Panc1 (cell line): ENCODE measurements at regions not wholly inside any gene's neighbourhood (a gene's known extent, or its start where the extent isn't known, plus 50 kb on each side); places are given as distances from the start of the nearest gene placed in this dataset.

Source experiments
- ATAC-seq: fragments of 200-7000 bp; cut with Tn5 transposase; 2 replicates; pipeline ENCODE4 v1.9.1; 2020; ENCODE audit warnings: mild to moderate bottlenecking, moderate library complexity
- BruUV-seq: library from RNA; stranded (reverse); fragments of 400-500 nt; replicated peaks from 2 replicates; lab custom pipeline; 2021; lab: Mats Ljungman, UMichigan
- CTCF ChIA-PET: fragments of 300-600 bp; sonication (Branson Sonifier 250); formaldehyde crosslinking; loops from one replicate; lab custom pipeline; 2022; ENCODE audit warnings: antibody characterized with exemption; lab: Charles Lee
- POLR2A ChIA-PET: fragments of 300-600 bp; sonication (Branson Sonifier 250); formaldehyde crosslinking; loops from one replicate; lab custom pipeline; 2022; ENCODE audit warnings: antibody characterized with exemption; lab: Charles Lee
- DNase-seq: peaks from one replicate; pipeline ENCODE4 v3.0.0-alpha.2; 2010; ENCODE audit warnings: low read depth, low spot score
- H3K27ac ChIP-seq: 2 replicates; pipeline ENCODE4 v1.5.1; 2011; ENCODE audit warnings: mild to moderate bottlenecking, low read length, inconsistent platforms
- H3K27me3 ChIP-seq: fragments of 200-500 bp; sonication (Bioruptor generic); 2 replicates; pipeline ENCODE4 v1.6.0; 2014; ENCODE audit warnings: low read length, inconsistent platforms; ENCODE audit not compliant: control insufficient read depth, insufficient read depth
- H3K36me3 ChIP-seq: fragments of 200-500 bp; sonication (Bioruptor generic); 2 replicates; pipeline ENCODE4 v1.5.1; 2014; ENCODE audit warnings: inconsistent platforms, mild to moderate bottlenecking, low read length, moderate library complexity; ENCODE audit not compliant: control insufficient read depth, insufficient read depth
- H3K4me1 ChIP-seq: 2 replicates; pipeline ENCODE4 v1.5.1; 2011; ENCODE audit warnings: inconsistent platforms, mild to moderate bottlenecking, low read length, moderate library complexity; ENCODE audit not compliant: control insufficient read depth, insufficient read depth
- H3K4me3 ChIP-seq, 2 experiments: 2 replicates each; pipeline ENCODE4 v1.5.1; 2011 to 2012; ENCODE audit warnings: low read depth in 2 of 2, low read length in 2 of 2, mild to moderate bottlenecking in 2 of 2, inconsistent platforms in 1 of 2, moderate library complexity in 1 of 2
- H3K9me3 ChIP-seq: fragments of 200-500 bp; sonication (Bioruptor generic); 2 replicates; pipeline ENCODE4 v1.5.1; 2014; ENCODE audit warnings: low read depth, mild to moderate bottlenecking, inconsistent platforms, low read length, moderate library complexity; ENCODE audit not compliant: control insufficient read depth, insufficient read depth
- CTCF ChIP-seq: fragments of 450-650 bp; IDR thresholded peaks from 2 replicates; pipeline ENCODE4 v1.5.1; 2017; ENCODE audit warnings: mild to moderate bottlenecking
- POLR2AphosphoS5 ChIP-seq: IDR thresholded peaks from 2 replicates; pipeline ENCODE4 v1.6.1; 2012; ENCODE audit warnings: mild to moderate bottlenecking, low read depth, low read length, moderate library complexity
- REST ChIP-seq, 2 experiments: IDR thresholded peaks; 2 replicates each; pipeline ENCODE4 v1.6.1; 2011 to 2012; ENCODE audit warnings: low read depth in 2 of 2, control low read depth in 1 of 2, low read length in 1 of 2, mild to moderate bottlenecking in 1 of 2, moderate library complexity in 1 of 2; ENCODE audit not compliant: insufficient read depth in 1 of 2
- SIN3A ChIP-seq: IDR thresholded peaks from 2 replicates; pipeline ENCODE4 v1.6.1; 2012; ENCODE audit warnings: low read depth, mild to moderate bottlenecking, low read length, moderate library complexity, borderline replicate concordance; ENCODE audit not compliant: insufficient read depth
- TCF7L2 ChIP-seq: IDR thresholded peaks from 2 replicates; pipeline ENCODE4 v1.6.1; 2011; ENCODE audit warnings: mild to moderate bottlenecking, low read depth, low read length, inconsistent platforms
- in situ Hi-C: cut with HindIII; loops from 2 replicates; pipeline ENCODE4 v1.10.0; 2016; ENCODE audit warnings: low sequenced_read_pairs, low pct_unique_long_range_greater_than_20kb
- intact Hi-C: fragments of 100-400 bp; cut with micrococcal nuclease; formaldehyde crosslinking; loops from one replicate; pipeline ENCODE4 v1.10.0; 2022; ENCODE audit not compliant: unreplicated experiment

DNA sequence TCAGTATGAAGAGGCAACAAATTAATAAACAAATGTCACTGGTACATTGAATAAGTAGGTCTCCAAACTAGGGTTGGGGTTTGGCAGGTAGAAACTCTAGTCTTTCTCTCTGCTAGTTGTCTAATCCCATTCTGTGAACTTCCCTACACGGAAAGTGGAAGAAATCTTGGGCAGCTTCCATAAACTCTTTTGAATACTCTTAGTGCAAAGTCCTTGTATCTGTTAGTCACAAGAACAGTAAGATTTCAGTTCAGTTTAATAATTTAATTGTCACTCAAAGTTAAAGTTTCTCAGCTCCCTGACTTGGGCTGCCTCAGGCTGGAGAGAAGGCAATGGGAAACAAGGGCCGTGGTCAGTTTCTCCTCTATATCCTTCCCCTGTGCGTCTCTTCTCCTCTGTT, 135.4 kb upstream of the MDM1 start:
- DNase-seq (no peak), ATAC-seq (no peak)
- Histone ChIP-seq H3K27ac (peak overlapping the region; percentile 75; the same call in 1 of the 2 replicates), H3K27me3 (no peaks in the 10 kb centered on the region), H3K4me3 (no peak overlapping the region), H3K4me1 (no peaks in the 10 kb centered on the region), H3K36me3 (no peaks in the 10 kb centered on the region), H3K9me3 (no peaks in the 10 kb centered on the region)
- in situ Hi-C loops: no loop called here
- ChIA-PET CTCF (no interaction called here), POLR2A (no interaction called here)
- intact Hi-C loops: no loop called here
- TF ChIP-seq TCF7L2: no peak
- no peak for TF ChIP-seq REST (IDR thresholded peaks at IDR 0.05; ENCODE audit: insufficient read depth in 1 of 2, low read depth in 2 of 2, low read length in 1 of 2)
- TF ChIP-seq POLR2AphosphoS5: no peak
- no peak for TF ChIP-seq CTCF
- TF ChIP-seq SIN3A: no peak
- no TSS peak for BruUV-seq

- CTCF ChIA-PET: no interaction called here
Measured at GRCh38 chr12:68468036-68468435, 135.9 kb upstream of the MDM1 start.

More at GRCh38 chr12:68468036-68468435, 135.9 kb upstream of the MDM1 start:
- Histone ChIP-seq H3K27ac (peak overlapping the region; percentile 75; the same call in 1 of the 2 replicates), H3K4me3 (no peak overlapping the region), H3K36me3 (no peaks in the 10 kb centered on the region), H3K4me1 (no peaks in the 10 kb centered on the region), H3K27me3 (no peaks in the 10 kb centered on the region), H3K9me3 (no peaks in the 10 kb centered on the region)
- in situ Hi-C loops: no loop called here
- intact Hi-C loops: no loop called here
- POLR2A ChIA-PET: no interaction called here
- DNase-seq (no peak), ATAC-seq (no peak)
- no TSS peak for BruUV-seq
- no peak for TF ChIP-seq SIN3A
- no peak for TF ChIP-seq REST (IDR thresholded peaks at IDR 0.05; ENCODE audit: insufficient read depth in 1 of 2, low read depth in 2 of 2, low read length in 1 of 2)
- TF ChIP-seq POLR2AphosphoS5: no peak
- TF ChIP-seq CTCF: no peak
